GM12878 (cell line): ENCODE measurements at regions not wholly inside any gene's neighbourhood (a gene's known extent, or its start where the extent isn't known, plus 50 kb on each side); places are given as distances from the start of the nearest gene placed in this dataset.
A peak's percentile ranks its signal among the peaks of the same experiment; 100 is the strongest.

ENCODE experiments used
- BMI1 ChIP-seq: fragments of 450-650 bp; IDR thresholded peaks from 2 replicates; pipeline ENCODE4 v1.6.1; 2016; ENCODE audit warnings: mild to moderate bottlenecking, moderate library complexity, borderline replicate concordance
- CBX5 ChIP-seq: sonication (generic); IDR thresholded peaks from 2 replicates; pipeline ENCODE4 v1.6.1; 2016; ENCODE audit warnings: low read depth, moderate library complexity, mild to moderate bottlenecking, inconsistent platforms
- EZH2 ChIP-seq: IDR thresholded peaks from 2 replicates; pipeline ENCODE4 v1.6.1; 2012; ENCODE audit warnings: low read depth, mild to moderate bottlenecking, control low read depth, inconsistent platforms, low read length, borderline replicate concordance; ENCODE audit not compliant: control insufficient read depth
- GABPA ChIP-seq: IDR thresholded peaks from 2 replicates; pipeline ENCODE4 v1.6.1; 2014; ENCODE audit warnings: antibody characterized with exemption, low read depth, mild to moderate bottlenecking, inconsistent platforms
- IKZF2 ChIP-seq, 2 experiments: fragments of 450-650 bp; IDR thresholded peaks; 2 replicates each; pipeline ENCODE4 v1.6.1; 2017; ENCODE audit warnings: mild to moderate bottlenecking in 2 of 2, moderate library complexity in 2 of 2
- KLF5 ChIP-seq: fragments of 450-650 bp; IDR thresholded peaks from 2 replicates; pipeline ENCODE4 v1.6.1; 2014; ENCODE audit warnings: mild to moderate bottlenecking; ENCODE audit not compliant: partially characterized antibody
- MEF2A ChIP-seq: IDR thresholded peaks from 2 replicates; pipeline ENCODE4 v1.6.1; 2011; ENCODE audit warnings: low read depth, mild to moderate bottlenecking, low read length, moderate library complexity; ENCODE audit not compliant: insufficient read depth
- MTA2 ChIP-seq: fragments of 450-650 bp; IDR thresholded peaks from 2 replicates; pipeline ENCODE4 v1.6.1; 2016; ENCODE audit warnings: low read depth, mild to moderate bottlenecking, moderate library complexity
- RCOR1 ChIP-seq: conservative IDR thresholded peaks from 2 replicates; pipeline ENCODE4 v1.6.1; 2012; ENCODE audit warnings: low read depth, low read length, improper control_type of control experiment
- SIN3A ChIP-seq: IDR thresholded peaks from 2 replicates; pipeline ENCODE4 v1.6.1; 2012; ENCODE audit warnings: low read depth, low read length, improper control_type of control experiment
- SMAD5 ChIP-seq: IDR thresholded peaks from 2 replicates; pipeline ENCODE4 v1.6.1; 2016; ENCODE audit warnings: antibody characterized with exemption, low read depth
- SREBF2 ChIP-seq: IDR thresholded peaks from 2 replicates; pipeline ENCODE4 v1.6.1; 2012; ENCODE audit warnings: mild to moderate bottlenecking, low read length
- STAT3 ChIP-seq: IDR thresholded peaks from 2 replicates; pipeline ENCODE4 v1.6.1; 2011; ENCODE audit warnings: low read depth, low read length, improper control_type of control experiment
- SUZ12 ChIP-seq: fragments of 200-600 bp; sonication (generic); IDR thresholded peaks from one replicate; pipeline ENCODE4 v1.6.1; 2018; ENCODE audit warnings: antibody characterized with exemption, mild to moderate bottlenecking; ENCODE audit not compliant: unreplicated experiment
- ZNF24 ChIP-seq: fragments of 450-650 bp; IDR thresholded peaks from 2 replicates; pipeline ENCODE4 v1.6.1; 2017; ENCODE audit warnings: antibody characterized with exemption, mild to moderate bottlenecking
- ZNF592 ChIP-seq: fragments of 450-650 bp; IDR thresholded peaks from 2 replicates; pipeline ENCODE4 v1.6.1; 2017; ENCODE audit warnings: mild to moderate bottlenecking, moderate library complexity
- ZZZ3 ChIP-seq: IDR thresholded peaks from 2 replicates; pipeline ENCODE4 v1.6.1; 2011; ENCODE audit warnings: low read depth; ENCODE audit not compliant: control insufficient read depth, insufficient read length
- TF ChIP-seq, protein P1 (sequence below): fragments of 450-650 bp; IDR thresholded peaks from 2 replicates; pipeline ENCODE4 v1.6.1; 2017; ENCODE audit warnings: antibody characterized with exemption, mild to moderate bottlenecking, moderate library complexity
- TF ChIP-seq, protein P2 (sequence below): fragments of 450-650 bp; IDR thresholded peaks from 2 replicates; pipeline ENCODE4 v1.6.1; 2017; ENCODE audit warnings: borderline replicate concordance
- TF ChIP-seq, protein P3 (sequence below): fragments of 450-650 bp; IDR thresholded peaks from 2 replicates; pipeline ENCODE4 v1.6.1; 2014; ENCODE audit warnings: mild to moderate bottlenecking

DNA sequence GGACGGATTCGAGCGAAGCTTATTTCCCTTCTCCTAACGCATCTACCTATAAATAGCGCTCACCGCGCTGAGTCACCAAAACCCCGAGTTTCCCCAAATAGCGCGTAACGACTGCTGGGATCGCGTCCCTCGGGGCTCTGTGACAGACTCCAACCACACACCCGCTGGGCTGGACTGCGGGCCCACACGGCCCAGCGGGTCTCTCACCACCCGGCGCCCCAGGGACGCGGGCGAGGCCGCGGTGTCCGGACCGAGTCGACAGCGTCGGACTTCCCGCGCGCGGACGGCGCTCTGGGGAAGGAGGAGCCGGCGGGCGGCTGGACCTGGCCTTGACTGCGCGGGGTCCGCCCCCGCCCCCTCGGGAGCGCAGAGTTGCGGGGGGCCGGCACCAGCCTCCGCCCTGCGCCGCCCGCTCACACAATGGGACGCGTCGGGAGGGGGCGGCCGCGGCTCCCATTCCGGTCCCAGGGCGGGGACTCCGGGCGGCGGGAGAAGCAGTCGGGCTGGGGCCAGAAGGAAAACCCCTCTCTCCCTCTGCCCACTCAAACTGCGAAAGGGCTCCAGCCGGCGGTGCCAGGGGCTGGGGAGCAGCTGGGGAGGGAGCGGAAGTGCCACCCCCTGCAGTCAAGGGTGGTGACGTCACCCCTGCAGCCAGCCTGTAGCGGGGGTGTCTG lies 108.8 kb downstream of the KCNRG start (continued):
- TF ChIP-seq, protein P1, sequence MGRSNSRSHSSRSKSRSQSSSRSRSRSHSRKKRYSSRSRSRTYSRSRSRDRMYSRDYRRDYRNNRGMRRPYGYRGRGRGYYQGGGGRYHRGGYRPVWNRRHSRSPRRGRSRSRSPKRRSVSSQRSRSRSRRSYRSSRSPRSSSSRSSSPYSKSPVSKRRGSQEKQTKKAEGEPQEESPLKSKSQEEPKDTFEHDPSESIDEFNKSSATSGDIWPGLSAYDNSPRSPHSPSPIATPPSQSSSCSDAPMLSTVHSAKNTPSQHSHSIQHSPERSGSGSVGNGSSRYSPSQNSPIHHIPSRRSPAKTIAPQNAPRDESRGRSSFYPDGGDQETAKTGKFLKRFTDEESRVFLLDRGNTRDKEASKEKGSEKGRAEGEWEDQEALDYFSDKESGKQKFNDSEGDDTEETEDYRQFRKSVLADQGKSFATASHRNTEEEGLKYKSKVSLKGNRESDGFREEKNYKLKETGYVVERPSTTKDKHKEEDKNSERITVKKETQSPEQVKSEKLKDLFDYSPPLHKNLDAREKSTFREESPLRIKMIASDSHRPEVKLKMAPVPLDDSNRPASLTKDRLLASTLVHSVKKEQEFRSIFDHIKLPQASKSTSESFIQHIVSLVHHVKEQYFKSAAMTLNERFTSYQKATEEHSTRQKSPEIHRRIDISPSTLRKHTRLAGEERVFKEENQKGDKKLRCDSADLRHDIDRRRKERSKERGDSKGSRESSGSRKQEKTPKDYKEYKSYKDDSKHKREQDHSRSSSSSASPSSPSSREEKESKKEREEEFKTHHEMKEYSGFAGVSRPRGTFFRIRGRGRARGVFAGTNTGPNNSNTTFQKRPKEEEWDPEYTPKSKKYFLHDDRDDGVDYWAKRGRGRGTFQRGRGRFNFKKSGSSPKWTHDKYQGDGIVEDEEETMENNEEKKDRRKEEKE: no peak
- TF ChIP-seq IKZF2 (IDR thresholded peaks at IDR 0.05) (peak in 1 of 2 experiments; percentile 46; a peak in 2 of 4 replicates), GABPA (no peak), SUZ12 (no peak), MTA2 (no peak), KLF5 (peak; percentile 70), BMI1 (0 out of 2 replicates have a peak, but pooled peaks have one; percentile 26), CBX5 (no peak), ZNF592 (no peak), MEF2A (peak; percentile 73; the same call in 1 of the 2 replicates), SIN3A (peak; percentile 69; the same call in 1 of the 2 replicates), ZNF24 (no peak), EZH2 (no peak), RCOR1 (no peak), STAT3 (no peak), SREBF2 (no peak), ZZZ3 (no peak), SMAD5 (no peak)
- TF ChIP-seq, protein P2, sequence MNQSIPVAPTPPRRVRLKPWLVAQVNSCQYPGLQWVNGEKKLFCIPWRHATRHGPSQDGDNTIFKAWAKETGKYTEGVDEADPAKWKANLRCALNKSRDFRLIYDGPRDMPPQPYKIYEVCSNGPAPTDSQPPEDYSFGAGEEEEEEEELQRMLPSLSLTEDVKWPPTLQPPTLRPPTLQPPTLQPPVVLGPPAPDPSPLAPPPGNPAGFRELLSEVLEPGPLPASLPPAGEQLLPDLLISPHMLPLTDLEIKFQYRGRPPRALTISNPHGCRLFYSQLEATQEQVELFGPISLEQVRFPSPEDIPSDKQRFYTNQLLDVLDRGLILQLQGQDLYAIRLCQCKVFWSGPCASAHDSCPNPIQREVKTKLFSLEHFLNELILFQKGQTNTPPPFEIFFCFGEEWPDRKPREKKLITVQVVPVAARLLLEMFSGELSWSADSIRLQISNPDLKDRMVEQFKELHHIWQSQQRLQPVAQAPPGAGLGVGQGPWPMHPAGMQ: no peak
- TF ChIP-seq, protein P3, sequence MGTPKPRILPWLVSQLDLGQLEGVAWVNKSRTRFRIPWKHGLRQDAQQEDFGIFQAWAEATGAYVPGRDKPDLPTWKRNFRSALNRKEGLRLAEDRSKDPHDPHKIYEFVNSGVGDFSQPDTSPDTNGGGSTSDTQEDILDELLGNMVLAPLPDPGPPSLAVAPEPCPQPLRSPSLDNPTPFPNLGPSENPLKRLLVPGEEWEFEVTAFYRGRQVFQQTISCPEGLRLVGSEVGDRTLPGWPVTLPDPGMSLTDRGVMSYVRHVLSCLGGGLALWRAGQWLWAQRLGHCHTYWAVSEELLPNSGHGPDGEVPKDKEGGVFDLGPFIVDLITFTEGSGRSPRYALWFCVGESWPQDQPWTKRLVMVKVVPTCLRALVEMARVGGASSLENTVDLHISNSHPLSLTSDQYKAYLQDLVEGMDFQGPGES: no peak
